ENCODE measurements at regions not wholly inside any gene's neighbourhood (a gene's known extent, or its start where the extent isn't known, plus 50 kb on each side); places are given as distances from the start of the nearest gene placed in this dataset.

DNA sequence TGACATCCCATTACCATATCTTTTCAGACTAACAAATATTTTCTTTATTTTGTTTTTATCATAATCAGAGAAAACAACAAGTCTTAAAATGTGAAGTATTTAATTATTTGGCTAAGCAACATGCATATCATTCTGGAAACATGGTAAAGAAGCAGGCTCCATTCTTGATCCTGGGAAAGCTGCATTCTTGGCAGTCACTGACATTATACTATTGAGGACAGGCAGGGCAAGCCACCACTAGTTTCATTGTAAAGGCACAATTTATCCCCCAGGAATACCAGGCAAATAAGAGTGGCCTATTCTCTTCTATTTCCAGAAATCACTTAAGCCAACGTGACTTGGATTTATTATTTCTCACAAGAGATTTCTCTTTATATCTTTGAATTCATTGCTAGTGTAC is 153.8 kb upstream of the AKR1E2 start:
- Histone ChIP-seq H3K79me2 (ENCODE audit: control insufficient read depth, insufficient read depth, low read length) (peaks cover 78% of the 10 kb centered on the region), H4K20me1 (replicated peaks; ENCODE audit: control insufficient read depth, extremely low read depth, insufficient read depth, low read length) (no peaks in the 10 kb centered on the region), H3K9me1 (replicated peaks; ENCODE audit: control insufficient read depth, extremely low read depth, insufficient read depth, low read length) (no peaks in the 10 kb centered on the region), H3K9ac (replicated peaks; ENCODE audit: extremely low read depth, insufficient read depth, low read length) (no peak overlapping the region), H3K4me2 (ENCODE audit: insufficient read depth, low read length) (no peak overlapping the region), H3K36me3 (ENCODE audit: control insufficient read depth in 2 of 2, extremely low read depth in 1 of 2, insufficient read depth in 2 of 2, low read length in 2 of 2) (peaks cover 0 to 8% of the 10 kb centered on the region in 2 experiments), H3K4me3 (replicated peaks in 1 of 3; ENCODE audit: insufficient read depth in 1 of 3, low read depth in 1 of 3, low read length in 3 of 3) (no peak overlapping the region), H3K4me1 (ENCODE audit: control insufficient read depth, extremely low read depth, insufficient read depth, low read length) (peaks cover 26% of the 10 kb centered on the region), H3K27ac (ENCODE audit: insufficient read depth, low read depth, low read length) (no peak overlapping the region), H2AFZ (ENCODE audit: low read depth, low read length) (no peak overlapping the region), H3K27me3 (ENCODE audit: control insufficient read depth in 2 of 2, insufficient read depth in 2 of 2, low read length in 2 of 2) (no peaks in the 10 kb centered on the region), H3K9me3 (replicated peaks; ENCODE audit: control insufficient read depth, insufficient read depth, low read length) (no peaks in the 10 kb centered on the region)
- POLR2A ChIA-PET: no interaction called here
- no TSS peak for BruUV-seq (replicated peaks)
- FAIRE-seq (no peak), DNase-seq (ENCODE audit: low read depth, low spot score) (no peak)
- CTCF ChIA-PET: interaction anchor here (0.9 kb wide), 1 partner anchor 9 kb away, joined by 3 read pairs; no protein-coding TSS in a partner anchor
- intact Hi-C loops (cut with micrococcal nuclease): no loop called here
- no peak for TF ChIP-seq POLR2A (IDR thresholded peaks at IDR 0.05; ENCODE audit: low read depth, low read length)
- no peak for TF ChIP-seq EZH2 (IDR thresholded peaks at IDR 0.05; ENCODE audit: borderline replicate concordance, low read depth, low read length, severe bottlenecking)
- TF ChIP-seq MYC (IDR thresholded peaks at IDR 0.05; ENCODE audit: low read depth, low read length): no peak
- TF ChIP-seq, protein P1, sequence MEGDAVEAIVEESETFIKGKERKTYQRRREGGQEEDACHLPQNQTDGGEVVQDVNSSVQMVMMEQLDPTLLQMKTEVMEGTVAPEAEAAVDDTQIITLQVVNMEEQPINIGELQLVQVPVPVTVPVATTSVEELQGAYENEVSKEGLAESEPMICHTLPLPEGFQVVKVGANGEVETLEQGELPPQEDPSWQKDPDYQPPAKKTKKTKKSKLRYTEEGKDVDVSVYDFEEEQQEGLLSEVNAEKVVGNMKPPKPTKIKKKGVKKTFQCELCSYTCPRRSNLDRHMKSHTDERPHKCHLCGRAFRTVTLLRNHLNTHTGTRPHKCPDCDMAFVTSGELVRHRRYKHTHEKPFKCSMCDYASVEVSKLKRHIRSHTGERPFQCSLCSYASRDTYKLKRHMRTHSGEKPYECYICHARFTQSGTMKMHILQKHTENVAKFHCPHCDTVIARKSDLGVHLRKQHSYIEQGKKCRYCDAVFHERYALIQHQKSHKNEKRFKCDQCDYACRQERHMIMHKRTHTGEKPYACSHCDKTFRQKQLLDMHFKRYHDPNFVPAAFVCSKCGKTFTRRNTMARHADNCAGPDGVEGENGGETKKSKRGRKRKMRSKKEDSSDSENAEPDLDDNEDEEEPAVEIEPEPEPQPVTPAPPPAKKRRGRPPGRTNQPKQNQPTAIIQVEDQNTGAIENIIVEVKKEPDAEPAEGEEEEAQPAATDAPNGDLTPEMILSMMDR (IDR thresholded peaks at IDR 0.05; ENCODE audit: extremely low read depth in 1 of 2, insufficient read depth in 1 of 2, low read depth in 1 of 2, low read length in 2 of 2): no peak
- no peak for TF ChIP-seq GATA2 (IDR thresholded peaks at IDR 0.05; ENCODE audit: insufficient read depth, insufficient read length, low read depth, low read length)
- TF ChIP-seq POLR2AphosphoS5 (IDR thresholded peaks at IDR 0.05; ENCODE audit: insufficient read depth, low read depth, low read length): no peak
- TF ChIP-seq JUN (IDR thresholded peaks at IDR 0.05; ENCODE audit: borderline replicate concordance, insufficient read depth, insufficient read length, low read depth): no peak
- TF ChIP-seq, protein P2, sequence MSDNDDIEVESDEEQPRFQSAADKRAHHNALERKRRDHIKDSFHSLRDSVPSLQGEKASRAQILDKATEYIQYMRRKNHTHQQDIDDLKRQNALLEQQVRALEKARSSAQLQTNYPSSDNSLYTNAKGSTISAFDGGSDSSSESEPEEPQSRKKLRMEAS (IDR thresholded peaks at IDR 0.05; ENCODE audit: insufficient read depth, insufficient read length): no peak
- TF ChIP-seq FOS (IDR thresholded peaks at IDR 0.05; ENCODE audit: borderline replicate concordance, insufficient read depth, low read length): no peak
- dilution Hi-C loops (cut with MboI; ENCODE audit: extremely low pct_ligation_motif_present, low sequenced_read_pairs): no loop called here
